ENCODE measurements at regions not wholly inside any gene's neighbourhood (a gene's known extent, or its start where the extent isn't known, plus 50 kb on each side); places are given as distances from the start of the nearest gene placed in this dataset.
"Not testable (repeated sequence)": the region's sequence is repeated elsewhere in the genome, so short reads cannot be mapped to it uniquely, and the experiment has no call there.

GRCh38 chr12:105535033-105535432 is 204.5 kb downstream of the C12orf75 start:
- H3K4me3 ChIP-seq (ENCODE audit: low read length); H3K27ac ChIP-seq (ENCODE audit: low read depth, low read length); CTCF ChIA-PET; H3K36me3 Mint-ChIP-seq; H3K36me3 ChIP-seq (ENCODE audit: insufficient read depth, low read length); H3K27me3 ChIP-seq (ENCODE audit: insufficient read depth, low read length, poor library complexity, severe bottlenecking); DNase-seq; H3K27ac Mint-ChIP-seq; H3K4me1 ChIP-seq (ENCODE audit: insufficient read depth, low read length); H3K9me3 ChIP-seq (ENCODE audit: low read length); H3K4me1 Mint-ChIP-seq; POLR2A ChIA-PET; H3K4me3 Mint-ChIP-seq: not testable (repeated sequence)
- Mint-ChIP-seq H3K9me3 (peaks cover 8 to 16% (median 10%) of the 10 kb centered on the region in 5 donors), H3K27me3 (peaks cover 16 to 24% of the 10 kb centered on the region in 2 donors)

- no peaks in the 10 kb centered on the region for H3K36me3 Mint-ChIP-seq
- H3K27me3 Mint-ChIP-seq: peaks cover 4 to 7% of the 10 kb centered on the region in 2 donors
- H3K4me1 ChIP-seq (ENCODE audit: insufficient read depth, low read length): no peaks in the 10 kb centered on the region
- ChIA-PET CTCF (no interaction called here), POLR2A (no interaction called here)
- no peaks in the 10 kb centered on the region for H3K36me3 ChIP-seq (ENCODE audit: insufficient read depth, low read length)
- H3K27ac ChIP-seq (ENCODE audit: low read depth, low read length): no peak overlapping the region
- no peaks in the 10 kb centered on the region for H3K9me3 ChIP-seq (ENCODE audit: low read length)
- no peaks in the 10 kb centered on the region for H3K4me1 Mint-ChIP-seq
- H3K27me3 ChIP-seq (ENCODE audit: insufficient read depth, low read length, poor library complexity, severe bottlenecking): no peaks in the 10 kb centered on the region
- no peak for DNase-seq
- H3K9me3 Mint-ChIP-seq: peaks cover 9 to 13% (median 11%) of the 10 kb centered on the region in 5 donors
- no peak overlapping the region for H3K27ac Mint-ChIP-seq
- no peak overlapping the region for H3K4me3 Mint-ChIP-seq
- no peak overlapping the region for H3K4me3 ChIP-seq (ENCODE audit: low read length)
Observed at GRCh38 chr12:105538880-105539279, 208.4 kb downstream of the C12orf75 start.

- H3K27me3 Mint-ChIP-seq: peaks cover 0 to 3% of the 10 kb centered on the region in 2 donors
- no peak for DNase-seq
- H3K36me3 ChIP-seq (ENCODE audit: insufficient read depth, low read length): no peaks in the 10 kb centered on the region
- no peaks in the 10 kb centered on the region for H3K4me1 Mint-ChIP-seq
- H3K4me1 ChIP-seq (ENCODE audit: insufficient read depth, low read length): no peaks in the 10 kb centered on the region
- no peaks in the 10 kb centered on the region for H3K27me3 ChIP-seq (ENCODE audit: insufficient read depth, low read length, poor library complexity, severe bottlenecking)
- H3K4me3 Mint-ChIP-seq: no peak overlapping the region
- no peaks in the 10 kb centered on the region for H3K9me3 ChIP-seq (ENCODE audit: low read length)
- ChIA-PET CTCF (no interaction called here), POLR2A (no interaction called here)
- H3K27ac ChIP-seq (ENCODE audit: low read depth, low read length): no peak overlapping the region
- H3K36me3 Mint-ChIP-seq: no peaks in the 10 kb centered on the region
- peaks cover 4 to 10% (median 7%) of the 10 kb centered on the region in 5 donors for H3K9me3 Mint-ChIP-seq
- no peak overlapping the region for H3K27ac Mint-ChIP-seq
- no peak overlapping the region for H3K4me3 ChIP-seq (ENCODE audit: low read length)
Observed at GRCh38 chr12:105539735-105540134, 209.2 kb downstream of the C12orf75 start.

GRCh38 chr12:105547786-105548185 is 217.3 kb downstream of the C12orf75 start:
- POLR2A ChIA-PET: no interaction called here
- Histone ChIP-seq H3K36me3 (ENCODE audit: insufficient read depth, low read length) (no peaks in the 10 kb centered on the region), H3K4me3 (ENCODE audit: low read length) (no peak overlapping the region), H3K27me3 (ENCODE audit: insufficient read depth, low read length, poor library complexity, severe bottlenecking) (no peaks in the 10 kb centered on the region), H3K4me1 (ENCODE audit: insufficient read depth, low read length) (no peaks in the 10 kb centered on the region), H3K9me3 (ENCODE audit: low read length) (no peaks in the 10 kb centered on the region), H3K27ac (ENCODE audit: low read depth, low read length) (no peak overlapping the region)
- H3K27me3 Mint-ChIP-seq: peaks cover 0 to 5% of the 10 kb centered on the region in 2 donors
- no peaks in the 10 kb centered on the region for H3K36me3 Mint-ChIP-seq
- CTCF ChIA-PET: no interaction called here
- no peak for DNase-seq
- no peak overlapping the region for H3K27ac Mint-ChIP-seq
- H3K9me3 Mint-ChIP-seq: peaks cover 0 to 2% (median 0%) of the 10 kb centered on the region in 5 donors
- no peak overlapping the region for H3K4me3 Mint-ChIP-seq
- H3K4me1 Mint-ChIP-seq: no peaks in the 10 kb centered on the region

- no peak overlapping the region for H3K4me3 ChIP-seq (ENCODE audit: low read length)
- H3K4me1 Mint-ChIP-seq: no peaks in the 10 kb centered on the region
- no peak overlapping the region for H3K27ac ChIP-seq (ENCODE audit: low read depth, low read length)
- H3K27ac Mint-ChIP-seq: no peak overlapping the region
- H3K9me3 ChIP-seq (ENCODE audit: low read length): no peaks in the 10 kb centered on the region
- no peak overlapping the region for H3K4me3 Mint-ChIP-seq
- no peaks in the 10 kb centered on the region for H3K36me3 Mint-ChIP-seq
- H3K4me1 ChIP-seq (ENCODE audit: insufficient read depth, low read length): no peaks in the 10 kb centered on the region
- H3K36me3 ChIP-seq (ENCODE audit: insufficient read depth, low read length): no peaks in the 10 kb centered on the region
- H3K9me3 Mint-ChIP-seq: peaks cover 0 to 2% (median 0%) of the 10 kb centered on the region in 5 donors
- peaks cover 0 to 5% of the 10 kb centered on the region in 2 donors for H3K27me3 Mint-ChIP-seq
- POLR2A ChIA-PET: no interaction called here
- DNase-seq: no peak
- H3K27me3 ChIP-seq (ENCODE audit: insufficient read depth, low read length, poor library complexity, severe bottlenecking): no peaks in the 10 kb centered on the region
- CTCF ChIA-PET: no interaction called here
Observed at GRCh38 chr12:105548626-105549025, 218.1 kb downstream of the C12orf75 start.

GRCh38 chr12:105552056-105552455 is 221.6 kb downstream of the C12orf75 start:
- Mint-ChIP-seq H3K27me3 (peaks cover 0 to 5% of the 10 kb centered on the region in 2 donors), H3K9me3 (peaks cover 0 to under 1% (median 0%) of the 10 kb centered on the region in 5 donors), H3K4me3 (no peak overlapping the region), H3K27ac (no peak overlapping the region), H3K4me1 (no peaks in the 10 kb centered on the region), H3K36me3 (no peaks in the 10 kb centered on the region)
- Histone ChIP-seq H3K4me3 (ENCODE audit: low read length) (no peak overlapping the region), H3K9me3 (ENCODE audit: low read length) (no peaks in the 10 kb centered on the region), H3K36me3 (ENCODE audit: insufficient read depth, low read length) (no peaks in the 10 kb centered on the region), H3K27ac (ENCODE audit: low read depth, low read length) (no peak overlapping the region), H3K27me3 (ENCODE audit: insufficient read depth, low read length, poor library complexity, severe bottlenecking) (no peaks in the 10 kb centered on the region), H3K4me1 (ENCODE audit: insufficient read depth, low read length) (no peaks in the 10 kb centered on the region)
- ChIA-PET POLR2A (no interaction called here), CTCF (no interaction called here)
- DNase-seq: no peak

GRCh38 chr12:105554223-105554678 is 223.8 kb downstream of the C12orf75 start:
- H3K9me3 ChIP-seq (ENCODE audit: low read length): no peaks in the 10 kb centered on the region
- ChIA-PET CTCF (no interaction called here), POLR2A (no interaction called here)
- H3K4me3 ChIP-seq (ENCODE audit: low read length): no peak overlapping the region
- Mint-ChIP-seq H3K4me1 (no peaks in the 10 kb centered on the region), H3K27me3 (peaks cover 0 to 5% of the 10 kb centered on the region in 2 donors), H3K9me3 (no peaks in the 10 kb centered on the region), H3K4me3 (no peak overlapping the region), H3K36me3 (no peaks in the 10 kb centered on the region), H3K27ac (no peak overlapping the region)
- H3K27ac ChIP-seq (ENCODE audit: low read depth, low read length): no peak overlapping the region
- no peaks in the 10 kb centered on the region for H3K36me3 ChIP-seq (ENCODE audit: insufficient read depth, low read length)
- H3K4me1 ChIP-seq (ENCODE audit: insufficient read depth, low read length): no peaks in the 10 kb centered on the region
- no peaks in the 10 kb centered on the region for H3K27me3 ChIP-seq (ENCODE audit: insufficient read depth, low read length, poor library complexity, severe bottlenecking)
- no peak for DNase-seq

GRCh38 chr12:105554856-105555255 is 224.4 kb downstream of the C12orf75 start:
- DNase-seq: no peak
- H3K9me3 Mint-ChIP-seq: no peaks in the 10 kb centered on the region
- Histone ChIP-seq H3K36me3 (ENCODE audit: insufficient read depth, low read length) (no peaks in the 10 kb centered on the region), H3K9me3 (ENCODE audit: low read length) (no peaks in the 10 kb centered on the region), H3K27me3 (ENCODE audit: insufficient read depth, low read length, poor library complexity, severe bottlenecking) (no peaks in the 10 kb centered on the region), H3K27ac (ENCODE audit: low read depth, low read length) (no peak overlapping the region), H3K4me1 (ENCODE audit: insufficient read depth, low read length) (no peaks in the 10 kb centered on the region), H3K4me3 (ENCODE audit: low read length) (no peak overlapping the region)
- ChIA-PET CTCF (interaction anchor here (0.5 kb wide), 1 partner anchor 14 kb away, joined by 3 read pairs; no protein-coding TSS in a partner anchor), POLR2A (no interaction called here)
- no peaks in the 10 kb centered on the region for H3K4me1 Mint-ChIP-seq
- no peak overlapping the region for H3K27ac Mint-ChIP-seq
- H3K4me3 Mint-ChIP-seq: no peak overlapping the region
- H3K27me3 Mint-ChIP-seq: peaks cover 0 to 5% of the 10 kb centered on the region in 2 donors
- no peaks in the 10 kb centered on the region for H3K36me3 Mint-ChIP-seq
